ENCODE measurements at regions not wholly inside any gene's neighbourhood (a gene's known extent, or its start where the extent isn't known, plus 50 kb on each side); places are given as distances from the start of the nearest gene placed in this dataset.
"Not testable (repeated sequence)": the region's sequence is repeated elsewhere in the genome, so short reads cannot be mapped to it uniquely, and the experiment has no call there.

DNA sequence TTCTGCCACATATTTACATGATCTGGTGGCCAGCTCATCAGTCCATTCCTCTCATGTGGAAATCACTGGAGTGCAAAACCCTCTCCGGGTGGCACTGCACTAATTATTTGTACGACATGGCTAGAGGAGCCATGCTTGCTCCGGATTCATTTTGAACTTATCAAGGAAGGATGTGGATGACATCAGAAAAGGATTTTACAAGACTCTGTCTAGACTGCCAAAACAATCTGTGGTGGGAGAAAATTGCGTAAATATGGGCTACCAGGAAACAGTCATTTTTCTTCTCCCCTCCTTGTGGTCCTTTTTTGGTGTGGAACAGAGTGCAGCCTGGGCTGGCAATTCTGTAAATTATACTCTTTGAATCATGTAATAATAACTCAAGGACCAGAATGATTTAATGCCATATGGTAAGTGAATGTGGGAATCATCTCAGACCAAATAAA lies 123.4 kb upstream of the IFNE start:
- no peak for DNase-seq

DNA sequence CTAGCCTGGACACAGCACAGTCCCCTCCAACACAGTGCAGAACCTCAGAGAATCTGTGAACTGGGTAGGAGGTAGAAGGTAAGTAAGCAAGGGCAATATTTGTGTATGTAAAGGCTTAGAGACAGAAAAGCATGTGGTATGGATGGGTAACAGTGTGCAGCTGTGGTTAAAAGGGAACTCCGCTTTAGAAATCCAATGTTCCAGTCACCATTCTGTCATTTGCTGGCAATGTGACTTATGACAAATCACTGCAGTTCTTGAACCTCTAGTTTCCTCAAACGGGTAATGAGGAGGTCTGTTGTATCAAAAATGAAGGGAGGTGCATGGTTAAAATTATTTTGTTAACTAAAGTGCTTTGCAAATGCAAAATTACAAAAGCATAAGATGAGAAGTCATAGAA lies 125.5 kb upstream of the IFNE start:
- no peak for DNase-seq

DNA sequence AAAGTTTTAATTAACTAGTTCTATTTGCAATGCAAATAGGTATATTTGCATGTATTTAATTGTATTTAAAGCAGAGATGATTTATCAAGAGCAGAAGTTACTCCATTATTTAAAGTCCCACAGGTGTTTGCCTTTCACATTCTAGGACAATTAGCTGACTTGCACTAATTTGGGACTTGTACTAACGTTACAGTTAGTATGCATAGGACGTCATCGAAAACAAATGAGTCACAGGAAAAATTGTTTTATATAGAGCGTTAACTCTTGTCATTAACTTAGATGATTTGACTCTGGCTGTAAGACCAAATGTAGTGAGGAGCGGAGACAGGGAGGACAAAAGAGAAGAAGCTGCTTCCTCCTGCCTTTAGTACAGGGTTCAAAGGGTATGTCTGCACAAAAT lies 126.1 kb upstream of the IFNE start:
- no peak for DNase-seq

DNA sequence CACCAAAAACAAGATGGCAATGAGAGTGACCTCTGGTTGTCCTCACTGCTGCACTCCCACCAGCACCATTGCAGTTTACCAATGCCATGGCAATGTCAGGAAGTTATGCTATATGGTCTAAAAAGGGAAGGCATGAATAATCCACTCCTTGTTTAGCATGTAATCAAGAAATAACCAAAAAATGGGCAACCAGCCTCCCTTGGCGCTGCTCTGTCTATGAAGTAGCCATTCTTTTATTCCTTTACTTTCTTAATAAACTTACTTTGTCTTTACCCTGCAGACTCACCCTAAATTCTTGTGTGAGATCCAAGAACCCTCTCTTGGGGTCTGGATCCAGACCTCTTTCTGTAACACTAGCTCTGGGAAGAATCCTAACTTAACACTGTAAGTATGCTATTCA lies 127.4 kb upstream of the IFNE start:
- DNase-seq = no peak

DNA sequence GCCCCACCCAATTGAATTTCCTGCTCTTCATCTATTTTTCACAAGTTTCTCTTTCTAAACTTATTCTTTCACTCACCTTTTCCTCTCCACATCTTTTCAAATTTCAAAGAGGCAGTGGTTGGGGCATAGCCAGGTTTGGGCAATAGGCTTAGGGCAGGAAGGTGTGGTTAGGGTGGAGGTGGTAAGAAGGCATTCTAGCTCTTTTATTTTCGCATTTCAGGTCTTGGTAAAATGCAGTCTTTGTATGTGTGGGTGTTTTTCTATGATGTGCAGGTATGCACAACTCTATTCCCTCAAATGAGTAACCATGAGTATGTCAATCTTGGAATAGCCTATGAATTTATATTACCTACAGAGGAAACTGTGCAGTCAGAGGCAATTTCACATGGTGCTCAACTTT lies 129.8 kb upstream of the IFNE start:
- DNase-seq = peak; percentile 41

DNA sequence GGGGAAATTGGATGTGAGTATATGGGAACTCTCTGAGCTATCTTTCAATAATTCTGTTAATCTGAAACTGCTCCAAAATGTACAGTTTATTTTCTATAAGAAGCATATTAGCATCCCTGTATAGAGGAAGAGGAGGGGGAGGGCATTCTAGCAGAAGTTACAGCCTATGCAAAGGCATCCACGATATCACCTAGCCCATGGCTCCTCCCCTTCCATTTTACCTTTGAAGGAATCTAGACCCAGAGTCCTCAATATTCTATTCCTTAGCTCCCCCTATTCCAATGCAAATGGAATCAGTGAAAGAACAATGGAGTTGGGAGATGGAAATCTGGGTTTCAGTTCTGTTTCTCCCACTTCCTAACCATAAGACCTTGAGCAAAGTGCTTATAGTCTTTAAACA lies 132.9 kb upstream of the IFNE start:
- no peak for DNase-seq

DNA sequence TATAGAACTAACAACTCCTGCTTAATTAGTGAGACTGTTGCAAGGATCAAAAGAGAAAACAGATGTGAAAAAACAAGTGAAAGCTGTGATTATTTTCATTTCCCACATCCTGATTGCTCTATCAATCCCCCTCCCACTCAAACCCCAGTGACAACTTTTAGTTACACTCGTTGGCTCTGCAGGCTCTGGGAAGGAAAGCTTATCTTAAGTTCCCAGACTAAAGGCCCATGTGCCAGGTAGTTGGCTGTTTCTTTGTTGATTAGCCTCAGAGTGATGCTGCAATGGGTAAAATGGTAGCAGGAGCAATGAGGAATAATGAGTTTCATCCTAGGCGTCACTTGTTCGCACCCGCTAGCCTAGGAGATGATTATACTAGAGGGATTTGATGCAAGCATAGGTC lies 133.3 kb upstream of the IFNE start:
- DNase-seq = no peak

DNA sequence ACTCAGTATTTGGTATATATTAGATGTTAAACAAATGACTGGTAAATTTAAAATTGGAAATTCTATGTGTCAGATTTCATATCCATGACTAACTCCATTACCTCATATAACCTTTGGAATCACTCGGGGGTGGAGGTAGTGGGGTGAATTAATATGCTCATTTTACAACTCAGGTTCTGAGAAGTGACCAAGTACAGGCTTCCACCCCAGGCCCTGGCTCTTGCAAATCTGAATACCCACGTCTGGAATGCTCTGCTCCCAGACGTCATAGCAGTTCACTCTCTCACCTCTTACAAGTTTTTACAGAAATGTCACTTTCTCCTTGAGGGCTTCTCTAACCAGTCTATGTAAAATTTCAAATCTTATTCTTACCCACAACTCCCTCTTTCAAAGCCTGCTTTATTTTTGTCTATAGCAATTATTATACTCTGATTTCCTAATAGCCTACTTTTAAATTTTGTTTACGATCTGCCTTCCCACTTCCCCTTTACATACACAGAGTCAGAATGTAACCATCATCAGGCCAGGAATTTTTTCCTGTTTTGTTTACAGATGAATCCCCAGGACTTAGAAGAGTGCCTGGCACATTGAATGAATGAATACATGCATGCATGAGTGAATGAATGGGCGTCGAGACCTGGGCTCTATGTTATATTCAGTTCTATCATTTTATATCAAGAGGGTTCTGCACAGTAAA lies 134.1 kb upstream of the IFNE start:
- DNase-seq = no peak

DNA sequence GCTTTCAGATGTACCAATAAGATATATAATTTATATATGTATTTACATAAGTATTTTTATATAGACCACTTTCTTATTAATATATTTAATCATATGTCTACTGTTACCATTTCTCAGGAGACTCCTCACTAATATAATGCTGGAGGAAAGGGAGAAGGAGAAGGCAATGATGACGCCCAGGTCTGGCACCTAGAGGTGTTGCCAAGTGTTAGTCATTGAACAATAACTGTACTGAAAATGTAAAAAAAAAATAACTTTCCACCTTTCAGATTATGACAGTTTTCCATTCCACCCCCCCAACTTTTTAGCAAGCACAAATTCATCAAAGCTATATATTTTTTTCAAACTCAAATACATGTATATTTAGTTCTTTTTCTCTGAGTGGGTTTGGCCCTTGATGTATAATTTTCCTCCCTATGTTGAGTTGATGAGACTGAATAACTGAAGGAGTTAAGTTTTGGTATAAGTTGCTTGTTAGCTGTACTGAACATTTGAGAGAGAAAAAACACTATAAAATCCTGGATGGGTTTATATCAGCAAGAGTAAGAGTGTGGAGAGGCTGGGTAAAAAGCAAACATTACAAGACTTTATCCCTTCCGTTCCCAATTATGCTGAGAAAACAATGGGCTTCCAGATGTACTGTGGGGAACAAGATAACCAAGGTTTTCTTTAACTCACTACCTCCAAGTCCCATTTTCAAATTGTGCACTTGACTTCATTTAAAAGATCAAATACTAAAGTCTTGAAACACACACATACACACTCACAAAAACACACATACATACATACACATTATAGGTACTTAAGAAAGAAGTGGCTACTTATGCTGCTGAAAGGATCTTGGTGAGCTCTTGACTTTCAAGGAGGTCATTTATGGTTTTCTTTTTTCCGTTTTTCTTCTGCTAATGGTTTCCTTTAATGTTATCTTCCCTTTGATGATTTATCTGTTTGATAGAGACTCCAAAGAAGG lies 142.8 kb upstream of the IFNE start:
- no peak for DNase-seq

DNA sequence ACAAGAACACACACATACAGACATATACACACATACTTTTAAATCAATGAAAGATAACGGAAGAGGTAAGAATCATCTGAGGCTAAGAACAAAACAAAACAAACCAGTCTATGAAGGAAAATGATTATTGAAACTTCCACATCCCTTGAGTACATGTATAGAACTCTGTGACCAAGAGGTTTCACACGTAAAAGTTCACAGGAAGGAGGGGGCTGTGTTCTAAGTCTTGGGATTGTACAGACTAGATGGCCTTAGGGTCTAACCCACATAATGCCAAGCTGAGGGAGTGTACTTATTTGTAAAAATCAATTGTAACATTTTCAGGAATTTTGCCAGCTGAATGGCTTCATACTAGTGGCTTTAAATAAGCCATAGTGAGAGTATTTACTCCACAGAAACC lies 144.4 kb upstream of the IFNE start:
- no peak for DNase-seq

DNA sequence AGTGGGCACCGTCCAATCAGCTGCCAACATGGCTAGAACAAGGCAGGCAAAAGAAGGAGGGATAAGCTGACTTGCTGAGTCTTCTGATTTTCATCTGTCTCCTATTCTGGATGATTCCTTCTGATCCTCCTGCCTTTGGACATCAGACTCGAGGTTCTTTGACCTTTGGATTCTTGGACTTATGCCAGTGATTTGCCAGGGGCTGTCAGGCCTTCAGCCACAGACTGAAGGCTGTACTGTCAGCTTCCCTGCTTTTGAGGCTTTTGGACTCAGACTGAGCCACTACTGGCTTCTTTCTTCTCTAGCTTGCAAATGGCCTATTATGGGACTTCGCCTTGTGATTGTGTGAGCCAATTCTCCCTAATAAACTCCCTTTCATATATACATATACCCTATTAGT lies 146.8 kb upstream of the IFNE start:
- not testable (repeated sequence) for DNase-seq

DNA sequence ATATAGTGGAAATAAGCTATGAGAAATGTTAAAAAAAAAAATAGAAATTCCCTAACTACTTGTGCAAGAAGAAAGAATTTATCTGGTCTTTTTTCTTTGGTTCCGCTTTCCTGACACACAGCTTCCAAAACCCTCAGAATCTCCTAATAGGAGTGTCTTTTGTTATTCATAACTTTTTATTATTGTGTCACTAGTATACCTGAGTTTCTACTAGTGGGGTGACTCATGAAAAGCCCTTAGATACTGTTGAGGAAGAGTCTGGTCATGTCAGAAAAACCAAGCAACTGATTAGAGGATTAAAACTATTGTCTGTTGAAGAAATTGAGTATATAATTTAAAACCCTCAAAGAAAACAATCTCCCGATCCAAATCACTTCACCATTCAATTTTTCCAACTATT lies 152.8 kb upstream of the IFNE start:
- DNase-seq = no peak

DNA sequence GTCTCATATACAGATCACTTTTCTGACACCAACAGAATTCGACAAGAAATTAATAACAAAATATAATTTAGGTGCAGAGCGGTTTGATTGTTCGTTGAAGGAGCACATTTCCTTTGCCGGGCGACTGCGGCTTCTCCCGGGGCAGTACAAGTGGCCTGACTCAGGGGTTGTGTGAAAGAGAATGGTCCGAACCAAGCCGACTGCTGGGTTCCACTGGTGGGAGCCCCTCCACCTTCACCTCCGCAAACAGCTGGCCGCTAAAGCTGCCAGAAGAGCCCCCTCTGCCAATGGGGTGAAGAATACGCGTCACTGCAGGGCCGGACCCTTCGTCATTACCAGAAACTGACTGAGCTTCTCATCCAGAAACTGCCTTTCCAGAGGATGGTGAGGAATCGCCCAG lies 156.0 kb upstream of the IFNE start:
- no peak for DNase-seq

DNA sequence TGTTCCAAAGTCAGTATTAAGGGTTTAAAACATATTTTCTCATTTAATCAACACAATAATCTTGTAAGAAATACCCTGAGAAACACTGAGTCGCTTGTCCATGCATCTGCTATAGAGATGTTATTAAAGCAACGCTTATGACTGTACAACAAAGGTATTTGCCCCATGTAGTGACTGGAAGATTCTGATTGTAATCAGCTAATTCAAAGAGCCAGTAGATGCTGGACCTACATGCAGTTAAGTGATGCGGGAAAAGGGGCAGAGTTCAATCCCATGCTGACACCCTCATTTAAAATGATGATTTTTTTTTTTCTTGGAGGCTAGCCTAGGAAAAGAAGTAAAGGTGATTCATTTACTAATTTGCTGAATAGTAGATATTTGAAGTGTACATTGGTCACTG lies 149.3 kb upstream of the MTAP start:
- no peak for DNase-seq

DNA sequence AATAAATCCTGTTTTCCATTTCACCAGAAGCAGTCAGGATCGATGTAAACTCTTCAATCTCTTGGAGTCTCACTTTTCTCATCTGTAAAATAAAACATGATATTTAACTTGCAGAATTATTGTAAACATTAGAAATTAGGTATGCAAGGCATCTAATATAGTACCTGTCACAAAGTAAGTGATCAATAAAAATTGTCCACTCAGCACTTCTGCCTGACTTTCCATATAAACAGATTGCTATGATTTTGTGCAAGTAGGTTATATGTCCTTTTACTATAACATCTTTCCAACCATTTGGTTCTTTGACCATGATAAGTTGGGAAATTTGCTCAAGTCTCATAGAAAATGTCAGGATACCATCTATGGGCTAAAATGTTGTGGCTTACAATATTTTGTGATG lies 148.8 kb upstream of the MTAP start:
- no peak for DNase-seq

DNA sequence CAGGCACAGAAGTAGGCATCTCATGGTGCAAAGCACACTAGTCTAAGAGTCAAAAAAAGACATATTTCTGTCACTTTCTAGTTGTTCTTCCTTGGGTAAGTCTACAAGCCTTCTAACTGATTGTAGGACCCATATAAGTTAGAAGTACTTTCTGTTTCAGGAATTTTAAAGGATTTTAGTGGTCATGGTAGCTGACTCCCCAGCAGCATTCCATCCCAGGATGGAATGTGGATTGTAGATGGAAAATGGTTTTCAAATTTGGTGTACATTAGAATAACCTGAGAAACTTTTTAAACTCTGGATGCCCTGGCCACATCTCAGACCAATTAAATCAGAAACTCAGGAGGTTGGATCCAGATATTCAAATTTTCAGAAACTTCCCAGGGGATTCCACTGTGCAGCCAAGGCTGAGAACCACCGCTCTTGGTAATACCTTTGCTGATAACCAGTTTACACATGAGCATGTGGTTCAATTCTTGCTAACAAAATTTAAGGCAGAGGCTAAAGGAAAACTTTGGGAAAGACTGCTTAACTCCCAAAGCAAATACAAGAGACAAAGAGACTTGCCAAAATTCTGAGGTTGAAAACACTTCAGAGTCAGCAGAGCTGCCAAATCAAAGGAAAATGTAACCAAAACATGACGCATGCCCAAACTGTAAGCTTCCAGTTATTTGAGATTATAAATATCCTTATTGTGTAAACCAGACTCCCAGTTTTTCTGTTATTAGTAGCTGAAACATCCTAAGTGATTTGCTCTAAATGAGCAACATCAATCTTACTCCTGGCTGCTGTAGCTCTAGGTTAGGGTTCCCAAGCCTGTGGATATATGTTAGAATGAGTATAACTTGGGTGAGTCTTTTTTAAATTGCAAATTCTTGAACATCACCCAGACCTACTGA lies 145.4 kb upstream of the MTAP start:
- DNase-seq = no peak

DNA sequence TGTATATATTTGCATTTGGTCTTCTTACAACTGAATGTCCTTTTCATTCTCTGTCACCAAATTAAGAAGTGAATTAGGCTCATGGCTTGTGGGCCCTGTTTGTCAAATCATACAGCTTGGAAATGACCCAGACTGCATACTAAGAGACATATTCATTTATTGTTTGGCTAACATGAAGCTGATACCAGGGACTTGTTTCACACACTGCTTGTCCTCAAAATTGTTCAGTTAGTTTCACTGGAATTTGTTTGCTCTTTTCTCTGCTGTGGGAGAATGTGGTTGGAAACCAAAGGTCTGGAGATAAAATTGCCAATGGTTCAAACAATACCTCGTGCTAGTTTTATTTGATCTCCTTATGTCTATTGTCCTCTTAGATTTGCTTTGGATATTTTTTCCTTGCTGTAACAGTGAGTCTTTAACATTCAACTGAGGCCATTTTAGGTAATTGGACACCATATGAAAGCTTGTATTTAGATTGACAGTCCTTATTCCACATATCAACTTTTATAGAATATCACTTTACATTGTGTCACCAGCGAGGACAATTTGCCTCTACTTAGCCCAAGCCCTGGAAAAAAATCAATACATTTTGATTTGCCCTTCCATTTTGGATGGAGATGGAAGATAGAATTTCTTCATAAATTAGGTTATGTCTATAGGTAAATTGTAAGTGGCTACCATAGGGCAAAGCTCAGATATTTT lies 144.3 kb upstream of the MTAP start:
- DNase-seq = no peak

DNA sequence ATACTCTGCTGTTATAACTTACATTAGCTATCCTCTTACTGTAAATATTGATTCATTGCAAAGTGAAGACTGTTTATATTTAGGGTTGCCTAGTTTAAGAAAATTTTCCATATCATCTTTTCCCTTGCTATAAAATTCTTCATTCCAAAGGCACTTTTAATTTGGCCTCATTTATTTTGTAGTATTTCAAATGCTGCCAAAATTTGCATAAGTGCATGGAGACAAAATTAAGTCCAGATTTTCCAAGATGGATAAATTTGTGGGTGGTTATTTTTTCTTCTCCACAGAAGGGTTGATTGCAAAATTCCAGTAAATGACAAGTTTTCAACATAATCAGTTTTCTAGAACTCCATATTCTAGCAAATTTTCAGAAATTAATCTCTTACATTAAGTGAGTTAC lies 141.5 kb upstream of the MTAP start:
- no peak for DNase-seq

DNA sequence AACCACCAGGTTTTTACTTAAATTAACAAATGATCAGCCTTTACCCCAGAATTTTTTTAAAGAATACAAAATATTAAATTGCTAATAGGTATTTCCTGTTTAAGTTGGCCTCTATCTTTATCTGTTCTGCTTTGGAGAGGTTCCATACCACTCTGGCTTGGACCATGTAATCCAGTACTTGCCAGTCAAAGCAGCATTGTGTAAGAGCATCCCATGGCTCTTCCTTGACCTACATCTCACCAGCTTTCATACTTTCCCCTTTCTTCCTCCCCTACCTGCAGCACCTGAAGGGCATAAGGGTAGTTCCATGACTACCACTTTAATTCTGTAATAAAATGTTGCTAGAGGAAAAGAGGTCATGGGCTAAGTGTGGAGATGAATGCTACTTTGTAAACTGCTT lies 140.8 kb upstream of the MTAP start:
- DNase-seq = no peak

DNA sequence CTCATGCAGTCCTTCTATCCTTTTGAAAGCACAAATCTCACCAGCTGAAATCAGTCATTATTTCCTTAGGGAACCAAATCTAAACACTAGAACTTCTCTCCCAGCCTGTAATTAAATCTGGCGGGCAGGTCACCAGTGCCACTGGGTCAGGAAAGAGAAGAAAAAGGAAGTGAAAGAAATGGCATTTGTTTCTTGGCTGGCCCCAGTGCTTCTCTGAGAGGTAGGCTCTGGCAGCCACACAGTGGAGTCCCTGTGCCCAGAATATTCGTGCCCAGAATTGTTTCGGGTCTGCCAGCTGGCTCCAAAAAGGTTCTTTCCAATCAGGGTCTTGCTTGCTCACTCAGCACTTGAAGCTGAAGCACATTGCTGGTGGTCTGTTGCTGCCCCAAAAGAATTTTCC lies 133.9 kb upstream of the MTAP start:
- DNase-seq = no peak

DNA sequence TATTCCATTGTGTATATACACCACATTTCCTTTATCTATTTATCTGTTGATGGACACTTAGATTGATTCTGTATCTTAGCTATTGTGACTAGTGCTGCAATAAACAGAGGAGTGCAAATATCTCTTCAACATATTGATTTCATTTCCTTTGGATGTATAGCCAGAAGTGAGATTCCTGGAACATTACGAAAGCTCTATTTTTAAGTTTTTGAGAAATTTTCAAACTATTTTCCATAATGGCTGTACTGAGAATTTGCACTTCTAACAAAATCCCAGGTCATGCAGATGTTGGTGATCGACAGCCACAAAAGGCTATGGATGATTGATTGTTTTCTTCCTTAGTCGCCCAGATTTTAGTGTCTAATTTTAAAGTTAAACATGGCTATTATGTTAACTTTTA lies 132.7 kb upstream of the MTAP start:
- no peak for DNase-seq

DNA sequence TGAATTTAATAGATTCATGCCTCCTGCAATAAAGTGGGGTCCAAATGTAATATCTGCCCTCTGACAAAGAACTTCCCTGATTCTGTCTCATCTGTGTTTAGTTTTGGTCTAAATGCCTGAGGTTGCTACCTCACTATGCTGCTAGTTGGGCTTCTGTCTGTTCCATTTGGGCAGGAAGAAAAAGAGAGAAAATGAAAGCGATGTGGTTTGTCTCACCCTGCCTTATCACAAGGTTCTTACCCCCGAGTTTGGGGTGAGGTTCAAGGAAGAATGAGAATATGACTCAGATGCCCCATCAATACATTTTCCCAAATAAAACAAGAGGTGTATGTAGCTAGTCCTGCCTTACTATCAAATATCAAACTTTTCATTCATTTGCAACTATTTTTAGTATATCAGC lies 132.1 kb upstream of the MTAP start:
- DNase-seq = no peak

DNA sequence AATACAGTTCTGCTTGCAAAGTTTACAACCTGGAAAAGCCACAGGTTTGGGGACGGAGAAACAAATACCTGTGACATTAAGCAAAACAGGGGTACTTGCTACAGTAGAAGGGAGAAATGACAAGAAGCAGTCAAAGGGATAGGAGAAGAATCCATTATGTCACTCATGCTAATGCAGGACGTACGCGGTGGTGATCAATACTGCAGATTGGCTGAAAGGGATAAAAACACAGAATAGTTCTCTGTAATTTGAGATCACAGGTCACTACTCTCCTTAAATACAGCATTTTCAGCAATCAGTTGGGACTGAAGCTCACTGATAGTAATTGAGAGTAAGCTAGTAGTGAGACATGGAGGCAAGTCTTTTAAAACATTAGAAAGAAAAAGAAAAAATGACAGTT lies 130.3 kb upstream of the MTAP start:
- DNase-seq = no peak

Data from CD4-positive, alpha-beta T cell treated with Interleukin-17A for 4 hours (primary cell).